Posterior cingulate gyrus (tissue), 11 donors: ENCODE measurements at regions not wholly inside any gene's neighbourhood (a gene's known extent, or its start where the extent isn't known, plus 50 kb on each side); places are given as distances from the start of the nearest gene placed in this dataset.
"Not testable (repeated sequence)": the region's sequence is repeated elsewhere in the genome, so short reads cannot be mapped to it uniquely, and the experiment has no call there.

ENCODE experiments used
- DNase-seq, 10 donors: peaks; one replicate each; pipeline versions ENCODE4 v3.0.0 to v3.0.0-alpha.2; 2020 to 2021; ENCODE audit warnings: mixed read lengths in 3 of 10
- intact Hi-C: fragments of 100-400 bp; cut with DNase I; formaldehyde crosslinking; loops from one replicate; pipeline ENCODE4 v1.15.1; 2023

- DNase-seq, intact Hi-C loops: not testable (repeated sequence)
These were observed 55.2 kb downstream of the GOLGA8B start for GRCh38 chr15:34528055-34528754.

GRCh38 chr15:34527641-34528040 is 55.8 kb downstream of the GOLGA8B start:
- intact Hi-C loops, DNase-seq: not testable (repeated sequence)

GRCh38 chr15:34523849-34524248 is 59.6 kb downstream of the GOLGA8B start:
- intact Hi-C loops, result not testable (repeated sequence)
- DNase-seq, result peak in 1 of 10 donors; percentile 46

GRCh38 chr15:34522601-34523000 is 60.9 kb downstream of the GOLGA8B start:
- intact Hi-C loops, DNase-seq: not testable (repeated sequence)

GRCh38 chr15:34521802-34522485 is 61.5 kb downstream of the GOLGA8B start:
- DNase-seq, result peak in 1 of 10 donors; percentile 22
- intact Hi-C loops, result not testable (repeated sequence)

- DNase-seq, result no peak
- intact Hi-C loops, result no loop called here
These were observed 62.9 kb downstream of the GOLGA8B start for GRCh38 chr15:34520566-34520965.

- intact Hi-C loops, result not testable (repeated sequence)
- DNase-seq, result peak in 1 of 10 donors; percentile 50
These were observed 63.4 kb downstream of the GOLGA8B start for GRCh38 chr15:34520010-34520409.

GRCh38 chr15:34514251-34514670 is 69.2 kb downstream of the GOLGA8B start:
- intact Hi-C loops, result no loop called here
- peak in 3 of 10 donors; percentile 22 to 86 (median 41) for DNase-seq

- intact Hi-C loops, result no loop called here
- no peak for DNase-seq
These were observed 70.8 kb downstream of the GOLGA8B start for GRCh38 chr15:34512628-34513027.

GRCh38 chr15:34501131-34501530 is 63.5 kb upstream of the GOLGA8A start:
- intact Hi-C loops, result no loop called here
- no peak for DNase-seq

- intact Hi-C loops, result no loop called here
- DNase-seq, result peak in 1 of 10 donors; percentile 51
These were observed 58.8 kb upstream of the GOLGA8A start for GRCh38 chr15:34496207-34496995.

- intact Hi-C loops, DNase-seq: not testable (repeated sequence)
These were observed 58.1 kb upstream of the GOLGA8A start for GRCh38 chr15:34495707-34496106.

- intact Hi-C loops, result no loop called here
- no peak for DNase-seq
These were observed 56.4 kb upstream of the GOLGA8A start for GRCh38 chr15:34494084-34494399.

GRCh38 chr15:34493001-34493400 is 55.4 kb upstream of the GOLGA8A start:
- no peak for DNase-seq
- intact Hi-C loops, result no loop called here

- intact Hi-C loops, DNase-seq: not testable (repeated sequence)
These were observed 53.9 kb upstream of the GOLGA8A start for GRCh38 chr15:34491488-34491887.

GRCh38 chr15:34490417-34491193 is 53.0 kb upstream of the GOLGA8A start:
- intact Hi-C loops, result no loop called here
- DNase-seq, result peak in 1 of 10 donors; percentile 45

- DNase-seq, intact Hi-C loops: not testable (repeated sequence)
These were observed 51.7 kb upstream of the GOLGA8A start for GRCh38 chr15:34488973-34489959.
